Activated CD8-positive, alpha-beta T cell treated with anti-CD3 and anti-CD28 coated beads, Interleukin-2, amount 10 ng/mL, durations not matched to agents 7 days and 5 days (primary cell): ENCODE measurements at regions not wholly inside any gene's neighbourhood (a gene's known extent, or its start where the extent isn't known, plus 50 kb on each side); places are given as distances from the start of the nearest gene placed in this dataset.

ENCODE experiments used
- ATAC-seq: fragments of 150-1000 bp; cut with Tn5 transposase; one replicate; pipeline ENCODE4 v1.10.0; 2021; ENCODE audit warnings: moderate library complexity
- CTCF ChIA-PET: fragments of 350-600 bp; sonication (Branson Sonifier 250); formaldehyde crosslinking; loops from one replicate; lab custom pipeline; 2021; ENCODE audit warnings: antibody characterized with exemption; lab: Charles Lee
- POLR2A ChIA-PET: fragments of 350-600 bp; sonication (Branson Sonifier 250); formaldehyde crosslinking; loops from one replicate; lab custom pipeline; 2021; ENCODE audit warnings: antibody characterized with exemption; lab: Charles Lee
- DNase-seq: peaks from one replicate; pipeline ENCODE4 v3.0.0-alpha.2; 2020
- H3K27ac Mint-ChIP-seq: one replicate; pipeline ENCODE4 v1.8.0; 2021; ENCODE audit warnings: mild to moderate bottlenecking, mixed read lengths
- H3K27me3 Mint-ChIP-seq: one replicate; pipeline ENCODE4 v1.8.0; 2021; ENCODE audit warnings: low read depth, mixed read lengths
- H3K36me3 Mint-ChIP-seq: one replicate; pipeline ENCODE4 v1.8.0; 2021; ENCODE audit warnings: low read depth, mixed read lengths
- H3K4me1 Mint-ChIP-seq: one replicate; pipeline ENCODE4 v1.8.0; 2021; ENCODE audit warnings: low read depth, mixed read lengths
- H3K4me3 Mint-ChIP-seq: one replicate; pipeline ENCODE4 v1.8.0; 2021; ENCODE audit warnings: mild to moderate bottlenecking, mixed read lengths
- H3K9me3 Mint-ChIP-seq: one replicate; pipeline ENCODE4 v1.8.0; 2022; ENCODE audit warnings: mixed read lengths; ENCODE audit not compliant: insufficient read depth

DNA sequence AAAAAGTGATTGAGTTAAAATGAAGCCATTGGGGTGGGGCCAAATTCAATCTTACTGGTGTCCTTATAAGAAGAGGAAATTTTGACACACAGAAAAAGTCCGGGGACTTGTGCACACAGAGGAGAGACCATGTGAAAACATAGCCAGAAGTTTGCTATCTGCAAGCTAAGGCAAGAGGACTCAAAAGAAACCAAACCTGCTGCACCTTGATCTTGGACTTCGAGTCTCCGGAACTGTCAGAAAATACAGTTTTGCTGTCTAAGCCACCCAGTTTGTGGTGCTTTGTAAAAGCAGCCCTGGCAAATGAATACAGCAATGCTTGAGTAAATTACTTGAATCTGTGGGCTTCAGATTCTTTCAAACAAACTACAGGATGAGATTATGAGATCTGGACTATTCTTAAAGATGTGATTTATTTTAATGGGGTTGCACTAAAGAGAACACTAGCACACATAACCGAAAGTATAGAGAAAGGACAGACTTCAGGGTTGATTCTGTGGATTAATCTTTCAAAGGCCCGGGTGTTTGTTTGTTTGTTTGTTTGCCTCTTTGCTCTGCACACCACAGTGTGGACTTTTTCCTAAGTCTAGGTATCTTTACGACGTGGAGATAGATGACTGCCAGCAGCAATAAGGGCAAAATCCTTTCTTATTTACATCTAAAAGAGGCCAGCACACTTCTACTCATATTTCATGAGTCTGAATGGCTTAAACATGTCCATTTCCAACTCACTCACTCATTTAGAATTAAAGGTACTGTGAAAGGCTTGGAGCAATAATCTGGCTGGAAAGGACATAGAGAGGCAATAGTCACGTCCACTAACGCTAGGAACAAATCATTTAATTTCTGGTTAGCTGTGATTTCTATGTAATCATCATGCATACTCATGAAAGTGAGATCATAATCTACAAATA, 53.9 kb upstream of the SSR3 start:
- no peaks in the 10 kb centered on the region for H3K36me3 Mint-ChIP-seq
- ChIA-PET POLR2A (no interaction called here), CTCF (no interaction called here)
- no peak overlapping the region for H3K4me3 Mint-ChIP-seq
- no peak for DNase-seq
- H3K27ac Mint-ChIP-seq, result no peak overlapping the region
- peaks cover 20% of the 10 kb centered on the region for H3K4me1 Mint-ChIP-seq
- no peak for ATAC-seq
- H3K9me3 Mint-ChIP-seq, result no peaks in the 10 kb centered on the region
- H3K27me3 Mint-ChIP-seq, result peaks cover 21% of the 10 kb centered on the region

DNA sequence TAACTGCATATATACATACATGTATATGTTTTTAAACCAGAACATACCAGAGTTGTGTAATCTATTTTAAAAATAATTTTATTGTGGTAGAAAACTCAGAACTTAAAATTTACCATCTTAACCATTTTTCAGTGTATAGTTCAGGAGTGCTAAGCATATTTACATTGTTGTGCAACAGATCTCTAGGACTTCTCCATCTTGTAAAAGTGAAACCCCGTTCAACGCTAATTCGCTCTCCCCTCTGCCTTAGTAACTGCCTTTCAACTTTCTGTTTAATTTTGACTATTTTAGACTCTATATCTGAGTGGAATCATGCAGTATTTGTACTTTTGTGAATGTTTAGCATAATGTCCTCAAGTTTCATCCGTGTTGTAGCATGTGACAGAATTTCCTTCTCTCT, 51.8 kb upstream of the SSR3 start:
- ChIA-PET CTCF (no interaction called here), POLR2A (no interaction called here)
- DNase-seq, result no peak

DNA sequence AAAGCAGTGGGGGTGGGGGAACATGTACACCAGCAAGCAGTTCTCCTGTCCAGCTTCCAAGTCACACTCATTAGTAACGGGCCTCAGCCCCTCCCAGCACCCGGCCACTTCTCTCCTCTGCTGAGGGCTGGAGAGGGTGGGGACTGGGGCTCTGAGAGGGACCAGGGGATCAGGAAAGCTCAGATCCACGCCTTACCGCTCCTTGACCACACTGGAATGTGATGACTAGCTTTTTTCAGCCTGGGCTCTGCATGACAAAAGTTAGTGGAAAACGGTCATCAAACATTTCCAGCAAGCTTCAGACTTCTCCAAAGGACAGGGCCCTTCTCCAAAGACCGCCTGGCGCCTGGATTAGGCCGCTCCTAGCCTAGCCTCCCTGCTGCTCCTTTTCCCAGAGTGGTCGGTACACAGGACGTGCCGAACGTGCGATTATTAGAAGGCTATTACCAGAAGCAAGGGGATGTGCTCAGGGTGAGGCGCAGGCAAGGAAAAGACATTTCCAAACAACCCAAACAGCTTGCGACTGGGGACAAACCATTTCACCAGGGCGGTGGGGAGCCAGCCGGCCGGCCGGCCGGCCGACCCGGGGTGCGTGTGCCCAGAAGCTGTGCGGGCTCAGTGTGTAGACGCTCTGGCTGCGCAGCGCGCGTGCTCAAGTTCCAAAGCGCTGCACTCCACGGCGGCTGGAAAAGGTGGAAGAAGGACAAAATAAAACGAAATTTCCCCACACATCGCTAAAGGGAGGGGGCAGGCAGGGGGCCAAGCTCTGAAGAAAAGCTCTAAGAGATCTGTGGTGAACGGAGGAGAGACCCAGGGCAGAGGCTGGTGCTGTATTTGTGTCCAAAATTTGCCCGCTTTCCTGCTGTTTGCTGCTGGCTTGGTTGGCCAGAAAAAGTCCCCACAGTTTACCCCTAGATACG, 51.0 kb upstream of the SSR3 start:
- Mint-ChIP-seq H3K27me3 (peaks cover 21% of the 10 kb centered on the region), H3K27ac (no peak overlapping the region), H3K4me1 (peaks cover 37% of the 10 kb centered on the region), H3K4me3 (peak overlapping the region; percentile 74), H3K9me3 (no peaks in the 10 kb centered on the region), H3K36me3 (no peaks in the 10 kb centered on the region)
- ATAC-seq (peak; percentile 41), DNase-seq (no peak)
- CTCF ChIA-PET, result interaction anchor here (1.1 kb wide), 1 partner anchor 531 kb away, joined by 4 read pairs; no protein-coding TSS in a partner anchor
- POLR2A ChIA-PET, result interaction anchor here (0.9 kb wide), 1 partner anchor 37 kb away, joined by 3 read pairs; no protein-coding TSS in a partner anchor

More for the DNA sequence above, 51.8 kb upstream of the SSR3 start:
- Mint-ChIP-seq H3K36me3 (no peaks in the 10 kb centered on the region), H3K27ac (no peak overlapping the region), H3K4me3 (peak overlapping the region; percentile 37), H3K4me1 (peaks cover 37% of the 10 kb centered on the region), H3K9me3 (no peaks in the 10 kb centered on the region), H3K27me3 (peaks cover 21% of the 10 kb centered on the region)
- ATAC-seq, result no peak

DNA sequence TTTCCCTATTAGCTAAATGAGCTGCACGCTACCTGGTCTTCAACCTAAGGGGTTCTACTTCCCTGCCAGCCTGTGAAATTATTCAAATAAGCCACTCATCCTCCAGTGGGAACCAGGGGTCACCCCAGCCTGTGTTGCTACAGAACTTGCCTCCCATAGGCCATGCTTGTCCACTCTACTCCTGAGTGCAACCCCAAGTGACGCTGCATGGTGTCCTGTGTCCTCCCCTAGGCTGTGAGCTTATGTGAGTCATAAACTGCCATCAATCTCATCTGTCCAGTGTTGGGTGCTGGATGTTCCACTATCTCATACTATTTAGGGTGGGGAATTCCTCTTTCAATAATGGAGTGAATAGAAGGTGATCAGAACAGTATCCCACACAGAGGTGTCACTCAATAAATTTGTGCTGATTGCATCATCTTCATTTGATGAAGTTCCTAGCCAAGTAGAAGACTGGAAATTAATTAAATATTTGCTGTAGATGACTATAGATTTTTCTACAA, 49.8 kb upstream of the SSR3 start:
- H3K4me3 Mint-ChIP-seq, result no peak overlapping the region
- H3K27me3 Mint-ChIP-seq, result peaks cover 16% of the 10 kb centered on the region
- ChIA-PET CTCF (no interaction called here), POLR2A (interaction anchor here (0.6 kb wide), 1 partner anchor 71 kb away, joined by 3 read pairs; no protein-coding TSS in a partner anchor)
- H3K36me3 Mint-ChIP-seq, result no peaks in the 10 kb centered on the region
- H3K9me3 Mint-ChIP-seq, result no peaks in the 10 kb centered on the region
- ATAC-seq, result no peak
- H3K4me1 Mint-ChIP-seq, result peaks cover 32% of the 10 kb centered on the region
- DNase-seq, result no peak
- H3K27ac Mint-ChIP-seq, result no peak overlapping the region
